ENCODE measurements at regions not wholly inside any gene's neighbourhood (a gene's known extent, or its start where the extent isn't known, plus 50 kb on each side); places are given as distances from the start of the nearest gene placed in this dataset.

DNA sequence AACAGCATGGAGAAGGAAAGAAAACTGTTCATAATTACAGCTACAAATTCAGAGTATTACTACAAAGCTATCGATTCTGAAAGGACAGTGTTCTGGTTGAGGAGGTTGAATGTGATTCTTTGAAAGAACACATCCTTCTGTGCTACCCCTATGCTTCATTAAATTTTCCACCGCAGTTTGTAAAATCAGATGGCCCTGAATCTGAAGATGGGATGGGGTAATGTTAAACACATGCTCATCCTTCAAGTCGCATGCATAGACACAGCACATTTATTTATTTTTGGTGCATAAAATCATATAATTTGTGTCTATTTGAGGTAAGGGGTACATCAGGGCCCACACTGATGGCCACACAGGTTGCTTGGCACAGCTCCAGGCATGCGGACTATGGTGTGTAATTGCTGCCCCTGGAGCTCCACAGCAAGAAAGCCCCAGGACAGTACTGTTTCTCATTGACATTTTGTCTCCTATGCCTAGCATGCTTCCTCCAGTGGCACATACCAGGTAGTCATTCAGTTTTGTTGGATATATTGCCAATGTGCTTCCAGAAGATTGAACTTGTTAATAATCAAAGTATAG lies 238.8 kb upstream of the TANK start:
- no peak for FAIRE-seq

GRCh38 chr2:160924936-160925353 lies 235.3 kb upstream of the TANK start:
- no peak for FAIRE-seq

DNA sequence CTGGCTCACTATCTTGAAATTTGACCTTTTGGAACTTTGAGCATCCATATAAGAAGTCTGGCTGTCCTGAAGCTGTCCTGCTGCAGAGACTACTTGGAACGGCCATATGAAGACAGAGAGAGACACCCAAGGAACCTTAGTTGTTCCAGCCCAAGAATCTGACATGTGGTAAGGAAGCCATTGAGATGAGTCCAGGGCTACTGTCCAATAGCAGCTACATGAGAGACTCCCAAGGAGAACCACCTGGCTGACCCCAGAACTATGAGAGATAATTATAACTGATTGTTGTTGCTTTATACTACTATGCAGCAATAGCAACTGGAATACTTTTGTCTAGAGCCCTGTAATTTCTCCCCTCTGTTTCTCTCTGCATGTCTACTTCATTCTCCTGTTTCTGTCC lies 234.3 kb upstream of the TANK start:
- no peak for FAIRE-seq

GRCh38 chr2:160927324-160927723 lies 232.9 kb upstream of the TANK start:
- FAIRE-seq: no peak

DNA sequence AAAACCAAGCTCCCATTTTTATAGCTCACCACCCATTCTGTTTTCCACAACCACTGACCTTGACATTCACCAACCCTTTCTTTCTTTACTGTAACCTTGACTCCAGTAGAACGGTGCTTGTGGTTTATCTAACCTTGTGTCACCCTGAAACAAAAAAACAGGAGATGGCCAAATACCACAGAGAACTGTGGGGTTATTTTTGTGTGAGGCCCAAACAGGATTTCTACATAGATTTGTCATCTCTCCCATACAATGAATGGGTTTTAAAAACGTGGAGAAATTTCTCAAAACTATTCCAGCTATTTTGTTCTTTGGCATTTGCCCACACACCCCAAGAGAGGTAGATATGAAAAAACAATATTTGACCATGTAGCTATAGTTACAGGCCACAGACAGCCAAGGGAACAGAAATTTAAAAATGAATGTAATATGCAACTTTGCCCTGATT lies 231.3 kb upstream of the TANK start:
- no peak for FAIRE-seq

DNA sequence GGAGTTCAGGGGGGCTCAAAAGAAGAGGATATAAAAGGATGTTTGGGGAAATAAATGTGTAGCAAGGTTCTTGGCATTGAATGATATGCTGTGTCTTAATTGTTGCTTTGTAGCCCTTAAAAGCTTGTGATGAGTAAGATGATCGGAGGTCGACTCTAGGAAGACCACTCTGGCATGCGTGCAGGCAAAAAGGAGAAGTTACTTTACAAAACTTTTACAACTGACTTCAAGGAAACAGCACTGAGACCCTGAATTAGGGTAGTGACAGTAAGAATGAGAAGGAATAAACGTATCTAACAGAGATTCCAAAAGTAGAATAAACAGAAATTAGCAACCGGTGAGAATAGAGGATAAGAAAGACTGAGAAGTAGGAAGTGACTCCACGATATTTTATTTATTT lies 228.7 kb upstream of the TANK start:
- FAIRE-seq: no peak

DNA sequence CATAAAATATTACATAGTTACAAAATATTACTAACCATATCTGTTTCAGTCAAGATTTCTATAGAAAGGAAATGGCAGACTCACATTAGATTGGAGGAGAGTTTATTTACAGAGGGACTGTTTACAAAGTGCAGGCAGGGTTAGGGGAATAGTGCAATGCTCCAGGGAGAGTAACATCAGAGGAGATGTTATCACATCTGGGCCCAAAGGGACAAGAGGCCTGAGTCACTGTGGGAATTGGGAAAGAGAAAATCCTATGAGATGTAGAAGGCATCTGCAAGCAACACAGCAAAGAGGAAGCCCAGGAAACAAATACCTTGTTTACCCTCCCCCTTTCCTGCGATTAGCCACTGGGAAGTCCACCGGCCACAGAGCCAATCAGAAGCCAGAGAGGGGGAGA lies 227.3 kb upstream of the TANK start:
- no peak for FAIRE-seq

GRCh38 chr2:160934263-160934662 lies 226.0 kb upstream of the TANK start:
- FAIRE-seq: no peak

DNA sequence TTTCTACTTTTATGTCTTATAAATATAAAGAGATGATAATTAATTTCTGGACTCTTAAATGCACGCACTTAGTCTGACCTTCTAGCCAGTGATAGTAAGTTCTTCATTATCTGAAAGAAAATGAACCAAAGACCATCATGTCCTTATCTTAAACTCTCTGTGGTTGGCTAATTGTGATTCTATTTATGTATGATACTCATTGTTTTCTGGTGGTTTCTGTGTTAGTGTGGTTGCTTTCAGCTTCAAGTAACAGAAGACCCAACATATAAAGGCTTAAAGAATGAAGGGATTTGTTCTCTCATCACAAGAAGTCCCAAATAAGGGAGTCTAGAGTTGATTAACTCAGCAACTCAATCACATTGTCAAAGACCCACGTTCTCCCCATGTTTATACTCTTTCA lies 225.2 kb upstream of the TANK start:
- no peak for FAIRE-seq

GRCh38 chr2:160936044-160936806 lies 224.0 kb upstream of the TANK start:
- no peak for FAIRE-seq

DNA sequence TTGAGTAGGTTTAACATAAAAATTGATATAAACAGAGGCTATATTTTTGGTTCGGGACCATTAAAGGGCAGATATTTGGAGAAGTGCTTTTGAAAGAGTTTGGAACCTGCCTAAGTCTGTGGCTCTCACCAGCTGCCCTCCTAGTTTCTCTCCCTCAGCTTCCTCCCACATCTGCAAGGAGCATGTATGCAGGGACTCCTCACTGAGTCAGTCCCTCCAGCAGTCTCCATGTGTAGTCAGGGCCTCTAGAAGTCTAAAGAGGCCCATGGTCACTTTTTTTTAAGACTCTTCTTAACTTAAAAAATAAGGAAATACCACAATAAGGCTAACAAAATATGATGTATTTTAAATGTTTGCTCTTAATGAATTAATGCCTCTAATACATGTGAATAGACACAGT lies 220.0 kb upstream of the TANK start:
- no peak for FAIRE-seq

DNA sequence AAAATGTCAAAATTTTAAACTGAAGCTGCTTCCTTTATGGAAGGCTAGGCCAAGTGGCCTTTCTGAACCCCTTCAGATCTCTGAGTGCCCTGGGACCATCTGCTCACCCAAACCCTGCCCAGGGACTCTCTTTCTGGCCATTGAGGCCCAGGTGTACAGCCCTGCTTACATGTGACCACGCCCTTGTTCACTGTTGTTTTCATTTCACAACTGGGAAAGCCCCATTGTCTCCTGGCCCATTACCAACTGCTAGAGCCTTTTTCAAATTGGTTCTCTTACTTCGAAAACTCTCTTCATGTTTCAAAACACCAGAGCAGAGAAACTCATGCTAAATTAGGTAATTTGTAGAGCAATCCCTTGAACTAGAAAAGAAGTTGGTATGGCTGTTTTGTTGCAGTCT lies 219.5 kb upstream of the TANK start:
- FAIRE-seq: no peak

GRCh38 chr2:160941290-160941846 lies 218.9 kb upstream of the TANK start:
- FAIRE-seq: no peak

- FAIRE-seq: no peak
Measured at GRCh38 chr2:160942476-160943142, 217.6 kb upstream of the TANK start.

GRCh38 chr2:160943414-160943813 lies 216.8 kb upstream of the TANK start:
- no peak for FAIRE-seq

DNA sequence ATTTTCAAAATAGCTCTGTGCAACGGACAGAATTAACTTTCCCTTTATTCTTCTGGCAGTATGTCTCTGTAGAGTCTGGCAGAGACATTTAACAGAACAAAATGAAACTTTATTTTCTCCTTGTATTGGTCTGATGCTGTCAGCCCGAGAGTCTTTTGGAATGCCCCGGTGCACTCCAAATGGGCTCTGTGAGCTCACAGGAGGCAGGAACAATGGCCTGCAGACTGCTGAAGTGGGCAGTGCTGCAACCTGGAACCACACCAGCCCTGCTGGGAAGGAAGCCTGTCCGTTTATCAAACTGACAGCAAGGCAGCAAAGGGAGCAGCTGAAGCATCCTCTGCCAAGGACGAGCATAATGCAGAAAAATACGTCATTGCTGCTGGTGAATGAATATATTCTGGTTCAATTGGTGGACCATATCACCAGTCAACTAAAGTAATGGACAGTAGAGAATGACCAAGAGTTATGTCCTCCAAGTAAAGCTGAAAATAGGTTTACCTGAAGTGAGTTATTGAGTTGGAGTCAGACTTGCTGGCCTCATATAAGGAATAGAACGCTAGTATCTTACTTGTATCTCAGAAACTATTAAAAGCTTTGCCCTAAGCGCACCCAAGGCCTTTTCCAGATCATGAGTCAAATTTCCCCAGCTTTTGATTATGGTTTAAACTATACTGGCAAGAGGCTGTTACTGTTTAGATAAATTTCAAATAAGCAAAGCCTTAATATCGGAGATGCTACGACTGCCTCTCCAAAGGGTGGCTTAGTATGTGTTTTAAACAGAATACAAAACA lies 207.6 kb upstream of the TANK start:
- no peak for FAIRE-seq

GRCh38 chr2:160955578-160955977 lies 204.7 kb upstream of the TANK start:
- FAIRE-seq: no peak

- no peak for FAIRE-seq
Measured at GRCh38 chr2:160956243-160956802, 203.9 kb upstream of the TANK start.

DNA sequence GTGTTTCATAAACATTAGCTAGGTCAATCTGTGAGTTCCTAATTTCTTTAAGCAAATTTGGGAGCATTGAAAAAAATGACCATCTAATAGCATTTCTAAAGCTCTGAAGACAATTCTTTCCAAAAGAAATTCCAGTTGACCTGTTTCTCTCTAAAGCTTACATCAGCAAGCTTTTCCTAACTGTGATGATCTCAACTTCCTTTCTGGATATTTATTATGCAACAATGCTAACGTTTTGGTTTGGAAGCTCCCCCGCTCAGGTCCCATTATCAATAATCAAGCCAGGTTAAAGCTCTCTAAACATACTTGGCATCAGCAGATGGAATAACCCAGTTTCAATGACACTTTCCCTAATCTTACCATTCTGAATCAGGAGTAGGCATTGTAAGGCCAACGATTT lies 196.3 kb upstream of the TANK start:
- no peak for FAIRE-seq

GRCh38 chr2:160967523-160967922 lies 192.7 kb upstream of the TANK start:
- FAIRE-seq: no peak

- no peak for FAIRE-seq
Measured at GRCh38 chr2:160968183-160968582, 192.0 kb upstream of the TANK start.

Measured in colon (tissue), 2 donors.